ENCODE measurements at regions not wholly inside any gene's neighbourhood (a gene's known extent, or its start where the extent isn't known, plus 50 kb on each side); places are given as distances from the start of the nearest gene placed in this dataset.

DNA sequence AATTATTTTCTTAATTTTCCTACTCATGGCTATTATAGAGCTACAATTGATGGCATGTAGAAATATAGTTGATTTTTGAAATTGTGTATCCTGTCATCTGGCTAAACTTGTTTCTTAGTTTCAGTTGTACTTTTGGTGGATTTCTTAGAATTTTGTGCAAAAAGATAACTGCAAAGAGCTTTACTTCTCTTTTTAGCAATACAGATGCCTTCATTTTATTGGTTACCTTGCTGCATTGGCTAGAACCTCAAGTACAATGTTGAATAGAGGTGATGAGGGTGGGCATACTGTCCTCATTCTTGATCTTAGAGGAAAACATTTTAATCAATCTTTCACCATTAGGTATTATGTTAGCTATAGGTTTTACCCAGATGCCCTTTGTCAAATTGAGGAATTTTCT, 67.9 kb downstream of the METRNL start:
- no peak for TF ChIP-seq POLR2A (IDR thresholded peaks at IDR 0.05)
- TF ChIP-seq, protein P1, sequence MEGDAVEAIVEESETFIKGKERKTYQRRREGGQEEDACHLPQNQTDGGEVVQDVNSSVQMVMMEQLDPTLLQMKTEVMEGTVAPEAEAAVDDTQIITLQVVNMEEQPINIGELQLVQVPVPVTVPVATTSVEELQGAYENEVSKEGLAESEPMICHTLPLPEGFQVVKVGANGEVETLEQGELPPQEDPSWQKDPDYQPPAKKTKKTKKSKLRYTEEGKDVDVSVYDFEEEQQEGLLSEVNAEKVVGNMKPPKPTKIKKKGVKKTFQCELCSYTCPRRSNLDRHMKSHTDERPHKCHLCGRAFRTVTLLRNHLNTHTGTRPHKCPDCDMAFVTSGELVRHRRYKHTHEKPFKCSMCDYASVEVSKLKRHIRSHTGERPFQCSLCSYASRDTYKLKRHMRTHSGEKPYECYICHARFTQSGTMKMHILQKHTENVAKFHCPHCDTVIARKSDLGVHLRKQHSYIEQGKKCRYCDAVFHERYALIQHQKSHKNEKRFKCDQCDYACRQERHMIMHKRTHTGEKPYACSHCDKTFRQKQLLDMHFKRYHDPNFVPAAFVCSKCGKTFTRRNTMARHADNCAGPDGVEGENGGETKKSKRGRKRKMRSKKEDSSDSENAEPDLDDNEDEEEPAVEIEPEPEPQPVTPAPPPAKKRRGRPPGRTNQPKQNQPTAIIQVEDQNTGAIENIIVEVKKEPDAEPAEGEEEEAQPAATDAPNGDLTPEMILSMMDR (IDR thresholded peaks at IDR 0.05): no peak
